GM18502 (cell line): ENCODE measurements at regions not wholly inside any gene's neighbourhood (a gene's known extent, or its start where the extent isn't known, plus 50 kb on each side); places are given as distances from the start of the nearest gene placed in this dataset.

Experiments used
- ATAC-seq: cut with Tn5 transposase; IDR thresholded peaks from one replicate; pipeline ENCODE4 v1.9.1; 2021; ENCODE audit warnings: mild to moderate bottlenecking; ENCODE audit not compliant: unreplicated experiment, poor library complexity

DNA sequence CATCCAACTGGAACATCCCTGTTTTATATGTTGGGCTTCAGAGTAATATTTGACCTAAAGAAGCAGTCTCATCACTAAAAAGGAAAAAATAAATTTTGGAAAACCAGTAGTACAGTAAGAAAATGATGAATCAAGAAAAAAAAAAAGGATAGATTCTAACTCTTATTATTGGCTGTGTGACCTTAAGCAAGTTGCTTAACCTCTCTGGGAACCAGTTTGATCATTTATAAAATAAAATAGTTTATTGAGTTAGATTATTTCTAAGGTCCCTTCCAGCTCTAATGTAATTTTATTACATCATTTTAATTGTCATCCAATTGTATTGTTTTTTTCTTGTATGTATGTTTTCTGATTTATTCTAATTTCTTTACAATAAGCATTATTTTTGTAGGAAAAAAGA is 127.0 kb downstream of the PRELID2 start:
- ATAC-seq: no peak

DNA sequence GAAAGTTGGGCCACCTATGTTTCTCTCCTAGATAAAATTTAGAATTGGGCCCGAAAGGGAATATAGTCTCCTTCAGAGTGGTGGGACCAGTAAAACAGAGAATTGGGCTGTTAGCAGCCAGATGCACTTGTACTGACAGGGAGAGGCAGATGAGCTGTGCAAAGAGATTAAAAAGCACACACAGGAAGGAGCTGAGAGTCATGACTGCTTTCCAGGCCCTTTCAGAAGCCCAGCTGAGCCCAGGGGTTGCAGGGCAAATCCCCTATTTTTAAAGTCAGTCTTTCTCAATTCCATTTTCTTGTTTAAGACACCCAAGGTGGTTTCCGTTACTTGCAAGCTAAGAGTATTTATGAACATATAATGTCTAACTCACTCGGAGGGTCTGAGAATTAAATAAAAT is 130.4 kb downstream of the PRELID2 start:
- no peak for ATAC-seq

DNA sequence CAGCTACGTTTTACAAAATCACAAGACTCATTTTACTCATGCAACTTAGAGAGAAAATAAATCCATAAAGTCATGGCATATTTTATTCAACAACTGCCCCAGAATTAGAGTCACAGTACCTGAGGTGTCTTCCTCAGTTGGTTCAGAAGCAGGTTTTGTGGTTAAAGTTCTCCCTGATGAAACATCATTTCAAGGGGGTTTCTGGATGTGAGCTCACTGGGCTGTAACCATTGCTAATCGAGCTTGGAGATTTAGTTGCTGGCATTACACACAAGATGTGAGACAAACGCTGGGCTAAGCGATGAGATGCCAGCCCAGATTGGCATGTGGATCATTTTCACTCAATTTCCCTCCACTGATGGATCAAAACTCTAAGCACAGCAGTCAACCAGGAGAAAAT is 131.3 kb downstream of the PRELID2 start:
- no peak for ATAC-seq

DNA sequence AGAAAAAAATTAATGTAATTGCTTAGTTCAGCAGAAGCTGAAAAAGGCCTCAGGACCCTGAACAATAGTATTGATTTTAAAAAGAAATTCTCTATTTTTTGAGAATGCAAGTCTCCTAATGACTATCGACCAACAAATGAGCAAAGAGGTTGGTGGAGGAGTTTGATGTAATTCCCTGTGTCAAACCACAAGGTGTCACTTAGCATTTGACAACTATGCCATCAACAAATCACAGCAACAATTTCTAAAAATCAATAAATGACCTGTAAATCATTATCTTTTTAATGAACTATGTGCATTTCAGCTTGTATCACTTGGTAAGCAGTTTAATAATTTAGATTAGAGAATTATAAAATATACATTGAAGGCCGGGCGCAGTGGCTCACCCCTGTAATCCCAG is 133.7 kb downstream of the PRELID2 start:
- ATAC-seq: no peak

- ATAC-seq: no peak
Measured at GRCh38 chr5:145699846-145700245, 135.3 kb downstream of the PRELID2 start.

DNA sequence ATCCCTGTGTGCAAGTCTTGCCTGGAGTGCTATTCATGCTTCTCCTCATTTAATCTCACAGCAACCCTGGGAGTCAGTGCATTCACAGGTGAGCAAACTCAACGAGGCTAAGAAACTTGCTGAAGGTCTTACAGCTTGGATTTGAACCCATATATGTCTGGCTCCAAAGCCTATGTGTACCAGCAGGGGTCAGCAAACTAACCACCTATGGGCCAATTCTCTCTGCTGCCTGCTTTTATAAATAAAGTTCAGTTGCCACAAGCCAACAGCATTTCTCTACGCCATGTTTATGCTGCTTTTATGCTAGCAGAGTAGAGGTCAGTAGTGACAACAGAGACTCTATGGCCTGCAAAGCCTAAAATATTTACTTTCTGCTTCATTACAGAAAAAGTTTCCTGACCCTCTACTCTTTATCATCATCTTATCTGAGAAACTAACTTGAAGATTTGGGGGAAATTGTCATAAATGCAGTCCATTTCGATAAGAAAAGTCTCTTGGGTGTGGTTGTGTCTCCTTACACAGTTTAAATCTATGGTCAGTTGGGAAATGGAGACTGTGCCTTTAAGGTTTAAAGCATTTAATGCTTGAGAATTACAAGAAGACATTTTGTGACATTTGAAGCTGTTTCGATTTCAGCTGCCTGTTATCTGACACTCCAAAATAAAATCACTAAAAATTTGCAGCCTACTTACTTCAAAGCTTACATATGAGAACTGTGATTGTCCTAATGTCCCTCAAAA is 137.7 kb downstream of the PRELID2 start:
- ATAC-seq: peak; percentile 78

DNA sequence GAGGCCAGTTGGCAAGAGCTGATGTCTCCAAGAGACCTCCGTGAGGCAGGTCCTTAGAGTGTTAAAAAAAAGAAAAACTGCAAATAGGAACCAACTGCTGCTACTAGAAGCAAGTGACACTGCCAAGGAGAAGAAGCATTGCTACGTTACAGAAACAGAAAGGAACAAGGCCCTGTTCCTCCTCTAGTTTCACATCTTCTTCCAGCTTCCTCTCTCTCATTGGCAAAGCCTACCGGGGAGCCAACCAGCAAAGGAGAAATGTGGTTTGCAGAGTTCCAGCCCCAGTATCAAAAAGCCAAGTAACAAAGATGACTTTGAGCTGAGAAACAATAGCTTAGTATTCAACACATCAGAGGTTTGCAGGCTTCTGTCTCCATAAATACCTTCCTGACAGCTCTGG is 145.9 kb downstream of the PRELID2 start:
- ATAC-seq: peak; percentile 91

GRCh38 chr5:145687943-145688342 is 147.2 kb downstream of the PRELID2 start:
- no peak for ATAC-seq

DNA sequence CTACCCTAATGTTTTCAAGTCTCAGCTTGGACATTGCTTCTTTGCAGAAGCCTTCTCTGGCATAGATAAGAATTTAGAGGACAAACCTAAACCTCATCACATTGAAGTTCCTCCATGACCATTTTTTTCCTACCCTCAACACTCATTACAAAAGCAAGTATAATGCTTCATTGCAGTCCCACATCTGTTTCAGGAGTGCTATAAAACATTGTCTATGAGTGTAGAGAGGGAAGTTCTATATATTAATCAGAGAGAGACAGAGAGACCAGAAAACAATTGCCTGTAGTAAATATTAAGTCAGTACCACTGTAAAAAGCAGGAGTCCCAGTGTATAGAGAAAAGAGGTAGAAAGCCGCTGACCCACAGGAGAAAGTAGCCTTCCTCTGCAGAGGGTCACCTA is 149.7 kb downstream of the PRELID2 start:
- no peak for ATAC-seq

DNA sequence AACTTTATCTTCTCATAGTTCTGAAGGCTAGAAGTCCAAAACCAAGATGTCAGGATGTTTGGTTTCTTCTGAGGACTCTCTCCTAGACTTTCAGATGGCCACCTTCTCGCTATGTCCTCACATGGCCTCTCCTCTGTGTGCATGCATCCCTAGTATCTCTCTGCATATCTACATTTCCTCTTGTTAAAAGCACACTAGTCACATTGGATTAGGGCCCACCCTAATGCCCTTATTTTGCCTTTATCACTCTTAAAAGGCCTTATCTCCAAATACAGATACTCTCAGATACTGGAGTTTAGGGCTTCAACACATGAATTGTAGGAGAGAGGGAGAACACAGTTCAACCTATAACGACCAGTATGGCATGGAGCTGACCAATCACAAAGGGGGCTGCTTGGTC is 151.7 kb downstream of the PRELID2 start:
- ATAC-seq: no peak

DNA sequence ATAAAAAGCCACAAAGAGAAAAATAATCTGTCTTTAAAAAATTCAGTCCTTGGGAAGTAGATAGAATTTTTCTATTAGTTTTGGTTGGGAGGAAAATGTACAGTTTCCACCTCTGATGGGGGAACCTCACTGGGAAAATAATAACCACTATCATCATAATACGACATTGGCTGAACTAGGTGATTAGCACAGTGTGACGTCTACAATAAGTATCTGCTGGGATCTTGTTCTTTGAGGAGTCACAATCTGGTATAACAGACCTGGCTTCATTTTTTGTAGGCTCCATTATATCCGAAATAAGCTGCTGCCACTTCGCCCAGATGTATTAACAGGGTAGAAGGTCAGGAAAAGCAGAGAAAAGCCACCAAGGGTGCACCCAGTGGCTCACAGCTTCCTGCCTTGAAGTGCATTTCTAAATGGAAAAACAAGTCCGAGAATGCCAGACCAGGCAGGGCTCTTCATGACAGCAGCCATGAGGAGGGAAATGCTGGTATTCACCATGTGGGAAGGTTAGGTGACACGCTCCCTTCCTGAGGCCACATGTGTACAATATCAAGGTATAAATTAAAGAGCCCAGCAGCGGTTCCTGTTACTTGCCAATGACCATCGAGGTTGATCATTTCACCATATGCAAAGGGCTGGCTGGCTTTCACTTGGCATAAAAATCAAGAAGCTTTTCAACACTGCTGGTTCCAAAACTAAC is 152.8 kb downstream of the PRELID2 start:
- no peak for ATAC-seq

DNA sequence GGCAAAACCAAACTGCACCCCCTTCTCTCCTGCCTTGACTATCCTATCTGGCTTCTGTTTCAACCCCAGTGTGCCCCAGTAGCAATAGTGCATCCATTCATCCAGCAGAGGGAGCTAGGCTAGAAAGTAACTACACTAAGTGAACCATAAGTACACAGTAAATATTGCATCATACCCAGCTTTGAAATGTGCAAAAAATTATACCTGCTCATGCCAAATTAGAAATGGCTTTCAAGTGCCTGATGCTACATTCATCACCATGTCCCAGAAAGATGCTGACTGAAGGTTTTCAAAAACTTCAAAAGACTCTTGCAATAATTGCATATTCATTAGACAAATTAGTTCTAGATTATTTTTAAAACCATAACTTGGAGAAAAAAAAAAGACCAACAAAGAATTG is 153.5 kb downstream of the PRELID2 start:
- peak; percentile 99 for ATAC-seq

DNA sequence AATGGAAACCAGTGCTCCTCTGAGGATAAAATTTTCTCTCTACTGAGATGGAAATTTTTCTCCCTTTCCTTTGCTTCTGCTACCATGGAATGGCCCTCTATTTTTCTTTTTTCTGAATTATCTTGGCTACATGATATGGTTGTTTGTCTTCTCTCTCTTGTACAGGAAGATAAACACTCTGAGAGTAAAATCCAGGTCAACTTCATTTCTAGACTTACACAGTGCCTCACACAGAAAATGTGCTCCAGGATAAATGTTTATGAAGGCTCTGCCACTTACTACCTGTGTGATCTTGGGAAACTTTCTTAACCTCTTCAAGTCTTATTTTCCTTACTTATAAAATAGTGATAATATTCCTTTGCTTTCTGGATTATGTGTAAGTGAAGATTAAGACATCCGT is 153.9 kb downstream of the PRELID2 start:
- ATAC-seq: no peak

- ATAC-seq: no peak
Measured at GRCh38 chr5:145680767-145681166, 154.4 kb downstream of the PRELID2 start.

GRCh38 chr5:145680169-145680568 is 155.0 kb downstream of the PRELID2 start:
- ATAC-seq: no peak

DNA sequence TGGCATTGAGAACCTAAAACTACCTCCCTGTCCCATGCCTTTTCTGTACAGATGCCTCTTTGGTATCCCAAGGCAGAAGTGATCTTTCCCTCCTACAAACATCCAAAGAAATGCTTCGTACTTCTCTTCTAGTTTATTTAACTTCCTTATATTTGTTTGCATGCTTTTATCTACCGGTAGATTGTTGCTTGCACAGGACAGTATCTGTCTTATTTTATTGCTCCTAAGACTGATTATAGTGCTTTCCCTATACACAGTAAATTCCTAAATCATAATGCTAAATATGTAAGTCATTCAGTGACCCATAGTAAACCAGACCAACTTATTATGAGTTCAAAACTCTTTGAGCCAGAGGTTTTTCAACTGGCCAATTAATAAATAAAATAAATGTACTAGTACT is 156.9 kb downstream of the PRELID2 start:
- no peak for ATAC-seq

GRCh38 chr5:145673786-145674185 is 161.4 kb downstream of the PRELID2 start:
- no peak for ATAC-seq

GRCh38 chr5:145668714-145669113 is 166.4 kb downstream of the PRELID2 start:
- no peak for ATAC-seq

- no peak for ATAC-seq
Measured at GRCh38 chr5:145667742-145668141, 167.4 kb downstream of the PRELID2 start.

GRCh38 chr5:145666591-145666990 is 168.6 kb downstream of the PRELID2 start:
- no peak for ATAC-seq

GRCh38 chr5:145661737-145662485 is 173.2 kb downstream of the PRELID2 start:
- ATAC-seq: no peak
